ENCODE measurements at regions not wholly inside any gene's neighbourhood (a gene's known extent, or its start where the extent isn't known, plus 50 kb on each side); places are given as distances from the start of the nearest gene placed in this dataset.
"Not testable (repeated sequence)": the region's sequence is repeated elsewhere in the genome, so short reads cannot be mapped to it uniquely, and the experiment has no call there.

GRCh38 chr13:70534466-70534865 lies 426.2 kb upstream of the KLHL1 start:
- no peak overlapping the region for H3K27ac ChIP-seq
- TF ChIP-seq CTCF (conservative IDR thresholded peaks at IDR 0.05), result no peak

GRCh38 chr13:70529652-70530051 lies 421.4 kb upstream of the KLHL1 start:
- no peak for TF ChIP-seq CTCF (conservative IDR thresholded peaks at IDR 0.05)
- H3K27ac ChIP-seq, result no peak overlapping the region

- no peak overlapping the region for H3K27ac ChIP-seq
Observed at GRCh38 chr13:70527599-70527998, 419.3 kb upstream of the KLHL1 start.

GRCh38 chr13:70523622-70524021 lies 415.4 kb upstream of the KLHL1 start:
- TF ChIP-seq CTCF (conservative IDR thresholded peaks at IDR 0.05), result no peak
- H3K27ac ChIP-seq, result no peak overlapping the region

More at GRCh38 chr13:70527599-70527998, 419.3 kb upstream of the KLHL1 start:
- no peak for TF ChIP-seq CTCF (conservative IDR thresholded peaks at IDR 0.05)

GRCh38 chr13:70520275-70521036 lies 412.2 kb upstream of the KLHL1 start:
- no peak overlapping the region for H3K27ac ChIP-seq
- no peak for TF ChIP-seq CTCF (conservative IDR thresholded peaks at IDR 0.05)

GRCh38 chr13:70518081-70518480 lies 409.8 kb upstream of the KLHL1 start:
- no peak for TF ChIP-seq CTCF (conservative IDR thresholded peaks at IDR 0.05)
- no peak overlapping the region for H3K27ac ChIP-seq

- no peak for TF ChIP-seq CTCF (conservative IDR thresholded peaks at IDR 0.05)
- H3K27ac ChIP-seq, result no peak overlapping the region
Observed at GRCh38 chr13:70516226-70516625, 408.0 kb upstream of the KLHL1 start.

DNA sequence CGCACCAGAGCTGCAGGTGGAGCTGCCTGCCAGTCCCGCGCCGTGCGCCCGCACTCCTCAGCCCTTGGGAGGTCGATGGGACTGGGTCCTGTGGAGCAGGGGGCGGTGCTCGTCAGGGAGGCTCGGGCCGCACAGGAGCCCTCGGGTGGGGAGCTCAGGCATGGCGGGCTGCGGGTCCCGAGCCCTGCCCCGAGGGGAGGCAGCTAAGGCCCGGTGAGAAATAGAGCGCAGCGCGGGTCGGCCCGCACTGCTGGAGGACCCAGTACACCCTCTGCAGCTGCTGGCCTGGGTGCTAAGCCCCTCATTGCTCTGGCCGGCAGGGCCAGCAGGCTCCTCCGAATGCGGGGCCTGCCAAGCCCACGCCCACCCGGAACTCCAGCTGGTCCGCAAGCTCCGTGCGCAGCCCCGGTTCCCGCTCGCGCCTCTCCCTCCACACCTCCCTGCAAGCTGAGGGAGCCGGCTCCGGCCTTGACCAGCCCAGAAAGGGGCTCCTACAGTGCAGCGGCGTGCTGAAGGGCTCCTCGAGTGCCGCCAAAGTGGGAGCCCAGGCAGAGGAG lies 403.7 kb upstream of the KLHL1 start:
- H3K27ac ChIP-seq, result not testable (repeated sequence)

All from VCaP (cell line).